Suprapubic skin (tissue), 4 donors: ENCODE measurements at regions not wholly inside any gene's neighbourhood (a gene's known extent, or its start where the extent isn't known, plus 50 kb on each side); places are given as distances from the start of the nearest gene placed in this dataset.

Experiments used
- EP300 ChIP-seq: sonication (generic); formaldehyde crosslinking; IDR thresholded peaks from one replicate; pipeline ENCODE4 v1.6.1; 2017; ENCODE audit warnings: antibody characterized with exemption
- POLR2A ChIP-seq, 2 donors: fragments of 450-650 bp; IDR thresholded peaks; one replicate each; pipeline ENCODE4 v1.6.1; 2017; ENCODE audit warnings: antibody characterized with exemption in 2 of 2, mild to moderate bottlenecking in 2 of 2, moderate library complexity in 2 of 2
- POLR2AphosphoS5 ChIP-seq, 3 donors: sonication (generic); formaldehyde crosslinking; IDR thresholded peaks; one replicate each; pipeline ENCODE4 v1.6.1; 2017; ENCODE audit warnings: antibody characterized with exemption in 3 of 3
- TF ChIP-seq, protein P1 (sequence below), 2 donors: fragments of 200-600 bp in 1 of 2; fragments of 450-650 bp in 1 of 2; sonication (generic) in 1 of 2; IDR thresholded peaks; one replicate each; pipeline ENCODE4 v1.5.1; 2016 to 2019; ENCODE audit warnings: antibody characterized with exemption in 2 of 2, mild to moderate bottlenecking in 1 of 2, moderate library complexity in 1 of 2

DNA sequence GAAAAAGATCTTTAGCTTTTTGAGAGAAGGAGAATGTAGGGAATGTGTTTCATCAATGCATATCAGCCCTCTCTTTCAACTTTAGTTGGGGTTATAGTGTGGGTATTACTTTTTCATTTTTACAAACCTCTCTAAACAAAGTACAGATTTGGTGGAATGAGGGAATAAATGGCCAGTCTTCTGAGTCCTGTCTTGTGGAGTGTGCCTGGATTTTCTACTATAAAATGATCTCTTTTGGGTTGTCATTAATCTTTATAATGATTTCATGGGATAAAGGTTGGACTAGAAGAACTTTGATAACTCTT, 209.3 kb downstream of the RNF144B start:
- TF ChIP-seq EP300 (no peak), POLR2A (IDR thresholded peaks at IDR 0.05) (no peak), POLR2AphosphoS5 (IDR thresholded peaks at IDR 0.05) (no peak)
- TF ChIP-seq, protein P1, sequence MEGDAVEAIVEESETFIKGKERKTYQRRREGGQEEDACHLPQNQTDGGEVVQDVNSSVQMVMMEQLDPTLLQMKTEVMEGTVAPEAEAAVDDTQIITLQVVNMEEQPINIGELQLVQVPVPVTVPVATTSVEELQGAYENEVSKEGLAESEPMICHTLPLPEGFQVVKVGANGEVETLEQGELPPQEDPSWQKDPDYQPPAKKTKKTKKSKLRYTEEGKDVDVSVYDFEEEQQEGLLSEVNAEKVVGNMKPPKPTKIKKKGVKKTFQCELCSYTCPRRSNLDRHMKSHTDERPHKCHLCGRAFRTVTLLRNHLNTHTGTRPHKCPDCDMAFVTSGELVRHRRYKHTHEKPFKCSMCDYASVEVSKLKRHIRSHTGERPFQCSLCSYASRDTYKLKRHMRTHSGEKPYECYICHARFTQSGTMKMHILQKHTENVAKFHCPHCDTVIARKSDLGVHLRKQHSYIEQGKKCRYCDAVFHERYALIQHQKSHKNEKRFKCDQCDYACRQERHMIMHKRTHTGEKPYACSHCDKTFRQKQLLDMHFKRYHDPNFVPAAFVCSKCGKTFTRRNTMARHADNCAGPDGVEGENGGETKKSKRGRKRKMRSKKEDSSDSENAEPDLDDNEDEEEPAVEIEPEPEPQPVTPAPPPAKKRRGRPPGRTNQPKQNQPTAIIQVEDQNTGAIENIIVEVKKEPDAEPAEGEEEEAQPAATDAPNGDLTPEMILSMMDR (IDR thresholded peaks at IDR 0.05), result no peak
